ENCODE measurements at regions not wholly inside any gene's neighbourhood (a gene's known extent, or its start where the extent isn't known, plus 50 kb on each side); places are given as distances from the start of the nearest gene placed in this dataset.

- H3K4me1 ChIP-seq (ENCODE audit: control insufficient read depth, insufficient read depth, low read length), result no peaks in the 10 kb centered on the region
- WGBS (ENCODE audit: insufficient coverage, low lambda C conversion rate), result no CpG with 5 or more reads among the region's 2 CpGs
- H3K27ac ChIP-seq (ENCODE audit: low read length), result no peak overlapping the region
Observed at GRCh38 chr2:16899958-16900357, 234.3 kb upstream of the CYRIA start.

GRCh38 chr2:16890081-16890480 lies 224.4 kb upstream of the CYRIA start:
- H3K36me3 ChIP-seq (ENCODE audit: control insufficient read depth, insufficient read depth, low read length), result no peaks in the 10 kb centered on the region
- no CpG with 5 or more reads among the region's 4 CpGs for WGBS (ENCODE audit: insufficient coverage, low lambda C conversion rate)
- no peaks in the 10 kb centered on the region for H3K27me3 ChIP-seq (ENCODE audit: control insufficient read depth, insufficient read depth, low read length)
- no peak overlapping the region for H3K4me3 ChIP-seq (ENCODE audit: low read length)
- no peak overlapping the region for H3K27ac ChIP-seq (ENCODE audit: low read length)
- H3K4me1 ChIP-seq (ENCODE audit: control insufficient read depth, insufficient read depth, low read length), result no peaks in the 10 kb centered on the region
- DNase-seq, result no peak
- no peaks in the 10 kb centered on the region for H3K9me3 ChIP-seq (ENCODE audit: control insufficient read depth, low read depth, low read length)

More at GRCh38 chr2:16899958-16900357, 234.3 kb upstream of the CYRIA start:
- no peaks in the 10 kb centered on the region for H3K9me3 ChIP-seq (ENCODE audit: control insufficient read depth, low read depth, low read length)
- no peaks in the 10 kb centered on the region for H3K36me3 ChIP-seq (ENCODE audit: control insufficient read depth, insufficient read depth, low read length)
- no peak overlapping the region for H3K4me3 ChIP-seq (ENCODE audit: low read length)
- no peak for DNase-seq
- H3K27me3 ChIP-seq (ENCODE audit: control insufficient read depth, insufficient read depth, low read length), result no peaks in the 10 kb centered on the region

GRCh38 chr2:16885027-16885426 lies 219.4 kb upstream of the CYRIA start:
- H3K36me3 ChIP-seq (ENCODE audit: control insufficient read depth, insufficient read depth, low read length), result no peaks in the 10 kb centered on the region
- no peak for DNase-seq
- no peaks in the 10 kb centered on the region for H3K27me3 ChIP-seq (ENCODE audit: control insufficient read depth, insufficient read depth, low read length)
- whole genome bisulfite sequencing (ENCODE audit: insufficient coverage, low lambda C conversion rate), result no CpG with 5 or more reads among the region's 1 CpG
- no peak overlapping the region for H3K4me3 ChIP-seq (ENCODE audit: low read length)
- no peak overlapping the region for H3K27ac ChIP-seq (ENCODE audit: low read length)
- H3K4me1 ChIP-seq (ENCODE audit: control insufficient read depth, insufficient read depth, low read length), result no peaks in the 10 kb centered on the region
- no peaks in the 10 kb centered on the region for H3K9me3 ChIP-seq (ENCODE audit: control insufficient read depth, low read depth, low read length)

- Histone ChIP-seq H3K4me3 (ENCODE audit: low read length) (no peak overlapping the region), H3K27ac (ENCODE audit: low read length) (no peak overlapping the region)
- 76% methylated on average over 2 of the region's 3 CpGs for WGBS (ENCODE audit: insufficient coverage, low lambda C conversion rate)
Observed at GRCh38 chr2:16882706-16883105, 217.1 kb upstream of the CYRIA start.

GRCh38 chr2:16881122-16881521 lies 215.5 kb upstream of the CYRIA start:
- Histone ChIP-seq H3K27ac (ENCODE audit: low read length) (no peak overlapping the region), H3K36me3 (ENCODE audit: control insufficient read depth, insufficient read depth, low read length) (no peaks in the 10 kb centered on the region), H3K4me3 (ENCODE audit: low read length) (no peak overlapping the region), H3K27me3 (ENCODE audit: control insufficient read depth, insufficient read depth, low read length) (no peaks in the 10 kb centered on the region), H3K4me1 (ENCODE audit: control insufficient read depth, insufficient read depth, low read length) (no peaks in the 10 kb centered on the region), H3K9me3 (ENCODE audit: control insufficient read depth, low read depth, low read length) (no peaks in the 10 kb centered on the region)
- no peak for DNase-seq

More at GRCh38 chr2:16882706-16883105, 217.1 kb upstream of the CYRIA start:
- no peaks in the 10 kb centered on the region for H3K4me1 ChIP-seq (ENCODE audit: control insufficient read depth, insufficient read depth, low read length)
- no peak for DNase-seq
- H3K27me3 ChIP-seq (ENCODE audit: control insufficient read depth, insufficient read depth, low read length), result no peaks in the 10 kb centered on the region
- no peaks in the 10 kb centered on the region for H3K9me3 ChIP-seq (ENCODE audit: control insufficient read depth, low read depth, low read length)
- no peaks in the 10 kb centered on the region for H3K36me3 ChIP-seq (ENCODE audit: control insufficient read depth, insufficient read depth, low read length)

- no peak overlapping the region for H3K4me3 ChIP-seq (ENCODE audit: low read length)
- H3K27ac ChIP-seq (ENCODE audit: low read length), result no peak overlapping the region
- no peaks in the 10 kb centered on the region for H3K9me3 ChIP-seq (ENCODE audit: control insufficient read depth, low read depth, low read length)
- WGBS (ENCODE audit: insufficient coverage, low lambda C conversion rate), result no CpG with 5 or more reads among the region's 2 CpGs
- no peaks in the 10 kb centered on the region for H3K4me1 ChIP-seq (ENCODE audit: control insufficient read depth, insufficient read depth, low read length)
- H3K27me3 ChIP-seq (ENCODE audit: control insufficient read depth, insufficient read depth, low read length), result no peaks in the 10 kb centered on the region
- H3K36me3 ChIP-seq (ENCODE audit: control insufficient read depth, insufficient read depth, low read length), result no peaks in the 10 kb centered on the region
- no peak for DNase-seq
Observed at GRCh38 chr2:16871411-16871810, 205.8 kb upstream of the CYRIA start.

GRCh38 chr2:16870491-16871076 lies 204.9 kb upstream of the CYRIA start:
- Histone ChIP-seq H3K27me3 (ENCODE audit: control insufficient read depth, insufficient read depth, low read length) (no peaks in the 10 kb centered on the region), H3K4me1 (ENCODE audit: control insufficient read depth, insufficient read depth, low read length) (no peaks in the 10 kb centered on the region), H3K36me3 (ENCODE audit: control insufficient read depth, insufficient read depth, low read length) (no peaks in the 10 kb centered on the region), H3K9me3 (ENCODE audit: control insufficient read depth, low read depth, low read length) (no peaks in the 10 kb centered on the region), H3K27ac (ENCODE audit: low read length) (no peak overlapping the region), H3K4me3 (ENCODE audit: low read length) (no peak overlapping the region)
- WGBS (ENCODE audit: insufficient coverage, low lambda C conversion rate), result 97% methylated on average over 4 of the region's 5 CpGs
- no peak for DNase-seq

- H3K9me3 ChIP-seq (ENCODE audit: control insufficient read depth, low read depth, low read length), result no peaks in the 10 kb centered on the region
- H3K36me3 ChIP-seq (ENCODE audit: control insufficient read depth, insufficient read depth, low read length), result no peaks in the 10 kb centered on the region
- H3K4me1 ChIP-seq (ENCODE audit: control insufficient read depth, insufficient read depth, low read length), result no peaks in the 10 kb centered on the region
- DNase-seq, result no peak
- no peaks in the 10 kb centered on the region for H3K27me3 ChIP-seq (ENCODE audit: control insufficient read depth, insufficient read depth, low read length)
- no peak overlapping the region for H3K27ac ChIP-seq (ENCODE audit: low read length)
- WGBS (ENCODE audit: insufficient coverage, low lambda C conversion rate), result 60% methylated on average over 1 of the region's 4 CpGs
- H3K4me3 ChIP-seq (ENCODE audit: low read length), result no peak overlapping the region
Observed at GRCh38 chr2:16869711-16870110, 204.1 kb upstream of the CYRIA start.

GRCh38 chr2:16862471-16862870 lies 196.8 kb upstream of the CYRIA start:
- no peak overlapping the region for H3K27ac ChIP-seq (ENCODE audit: low read length)
- H3K9me3 ChIP-seq (ENCODE audit: control insufficient read depth, low read depth, low read length), result no peaks in the 10 kb centered on the region
- no peaks in the 10 kb centered on the region for H3K36me3 ChIP-seq (ENCODE audit: control insufficient read depth, insufficient read depth, low read length)
- no peak for DNase-seq
- 94% methylated on average over 3 of the region's 6 CpGs for WGBS (ENCODE audit: insufficient coverage, low lambda C conversion rate)
- H3K4me3 ChIP-seq (ENCODE audit: low read length), result no peak overlapping the region
- H3K27me3 ChIP-seq (ENCODE audit: control insufficient read depth, insufficient read depth, low read length), result no peaks in the 10 kb centered on the region
- H3K4me1 ChIP-seq (ENCODE audit: control insufficient read depth, insufficient read depth, low read length), result no peaks in the 10 kb centered on the region

- DNase-seq, result no peak
- Histone ChIP-seq H3K4me1 (ENCODE audit: control insufficient read depth, insufficient read depth, low read length) (no peaks in the 10 kb centered on the region), H3K27ac (ENCODE audit: low read length) (no peak overlapping the region), H3K36me3 (ENCODE audit: control insufficient read depth, insufficient read depth, low read length) (no peaks in the 10 kb centered on the region), H3K9me3 (ENCODE audit: control insufficient read depth, low read depth, low read length) (no peaks in the 10 kb centered on the region), H3K4me3 (ENCODE audit: low read length) (no peak overlapping the region), H3K27me3 (ENCODE audit: control insufficient read depth, insufficient read depth, low read length) (no peaks in the 10 kb centered on the region)
- WGBS (ENCODE audit: insufficient coverage, low lambda C conversion rate), result no CpG with 5 or more reads among the region's 2 CpGs
Observed at GRCh38 chr2:16861530-16861929, 195.9 kb upstream of the CYRIA start.

GRCh38 chr2:16861111-16861510 lies 195.5 kb upstream of the CYRIA start:
- no peak overlapping the region for H3K27ac ChIP-seq (ENCODE audit: low read length)
- no peaks in the 10 kb centered on the region for H3K4me1 ChIP-seq (ENCODE audit: control insufficient read depth, insufficient read depth, low read length)
- no peak overlapping the region for H3K4me3 ChIP-seq (ENCODE audit: low read length)
- H3K9me3 ChIP-seq (ENCODE audit: control insufficient read depth, low read depth, low read length), result no peaks in the 10 kb centered on the region
- WGBS (ENCODE audit: insufficient coverage, low lambda C conversion rate), result 20% methylated on average over 1 of the region's 1 CpG
- H3K27me3 ChIP-seq (ENCODE audit: control insufficient read depth, insufficient read depth, low read length), result no peaks in the 10 kb centered on the region
- H3K36me3 ChIP-seq (ENCODE audit: control insufficient read depth, insufficient read depth, low read length), result no peaks in the 10 kb centered on the region
- no peak for DNase-seq

All from large intestine (tissue), 3 donors.